HEK293 (cell line): ENCODE measurements at regions not wholly inside any gene's neighbourhood (a gene's known extent, or its start where the extent isn't known, plus 50 kb on each side); places are given as distances from the start of the nearest gene placed in this dataset.

ENCODE experiments used
- CTCF ChIA-PET: fragments of 350-600 bp; formaldehyde crosslinking; extraction: SDS; loops from one replicate; lab custom pipeline; 2021; ENCODE audit warnings: antibody characterized with exemption; lab: Yijun Ruan, JAX
- POLR2A ChIA-PET: fragments of 300-600 bp; formaldehyde crosslinking; extraction: SDS; loops from one replicate; lab custom pipeline; 2020; ENCODE audit warnings: antibody characterized with exemption, inconsistent platforms; lab: Yijun Ruan, JAX
- H3K27ac ChIP-seq: fragments of 200-500 bp; sonication (Bioruptor generic); 2 replicates; pipeline ENCODE4 v1.5.1; 2014; ENCODE audit warnings: low read depth, low read length, control low read depth, inconsistent platforms; ENCODE audit errors: extremely low read depth
- H3K36me3 ChIP-seq, 2 experiments: fragments of 200-500 bp in 1 of 2; sonication (Bioruptor generic) in 1 of 2; 1 replicate in 1 of 2; 2 replicates in 1 of 2; pipeline ENCODE4 v1.5.1; 2014 to 2017; ENCODE audit warnings: inconsistent platforms in 2 of 2, low read length in 2 of 2; ENCODE audit not compliant: control insufficient read depth in 2 of 2, insufficient read depth in 1 of 2
- H3K4me1 ChIP-seq: fragments of 200-500 bp; sonication (Bioruptor generic); 2 replicates; pipeline ENCODE4 v1.5.1; 2014; ENCODE audit warnings: mild to moderate bottlenecking, low read length, inconsistent platforms; ENCODE audit not compliant: control insufficient read depth, insufficient read depth
- H3K4me3 ChIP-seq: 2 replicates; pipeline ENCODE4 v1.5.1; 2011; ENCODE audit warnings: low read depth, mild to moderate bottlenecking, control low read depth, low read length, moderate library complexity
- H3K9me3 ChIP-seq: fragments of 200-500 bp; sonication (Bioruptor generic); 2 replicates; pipeline ENCODE4 v1.5.1; 2014; ENCODE audit warnings: low read depth, low read length, inconsistent platforms; ENCODE audit not compliant: control insufficient read depth, insufficient read depth
- BCL11A ChIP-seq: fragments of 450-650 bp; formaldehyde crosslinking; IDR thresholded peaks from 2 replicates; pipeline ENCODE4 v1.5.1; 2016; ENCODE audit warnings: low read depth, missing biosample characterization, missing genetic modification characterization
- BCL11B ChIP-seq: fragments of 450-650 bp; formaldehyde crosslinking; IDR thresholded peaks from 2 replicates; pipeline ENCODE4 v1.5.1; 2016; ENCODE audit warnings: low read depth, missing biosample characterization, missing genetic modification characterization
- FEZF1 ChIP-seq: fragments of 450-650 bp; formaldehyde crosslinking; IDR thresholded peaks from 2 replicates; pipeline ENCODE4 v1.5.1; 2016; ENCODE audit warnings: missing biosample characterization, missing genetic modification characterization
- KLF1 ChIP-seq: fragments of 450-650 bp; formaldehyde crosslinking; IDR thresholded peaks from 2 replicates; pipeline ENCODE4 v1.5.1; 2016; ENCODE audit warnings: missing biosample characterization, missing genetic modification characterization
- KLF7 ChIP-seq: fragments of 450-650 bp; formaldehyde crosslinking; IDR thresholded peaks from 2 replicates; pipeline ENCODE4 v1.5.1; 2016; ENCODE audit warnings: missing biosample characterization, missing genetic modification characterization, borderline replicate concordance
- SP3 ChIP-seq: fragments of 450-650 bp; formaldehyde crosslinking; IDR thresholded peaks from 2 replicates; pipeline ENCODE4 v1.5.1; 2016; ENCODE audit warnings: missing biosample characterization, missing genetic modification characterization
- ZBTB20 ChIP-seq: fragments of 450-650 bp; formaldehyde crosslinking; IDR thresholded peaks from 2 replicates; pipeline ENCODE4 v1.5.1; 2016; ENCODE audit warnings: missing biosample characterization, missing genetic modification characterization
- ZNF133 ChIP-seq: fragments of 450-650 bp; formaldehyde crosslinking; IDR thresholded peaks from 2 replicates; pipeline ENCODE4 v1.5.1; 2016; ENCODE audit warnings: missing biosample characterization, missing genetic modification characterization
- ZNF157 ChIP-seq: fragments of 450-650 bp; formaldehyde crosslinking; IDR thresholded peaks from 2 replicates; pipeline ENCODE4 v1.5.1; 2016; ENCODE audit warnings: missing biosample characterization, missing genetic modification characterization
- ZNF184 ChIP-seq: fragments of 450-650 bp; IDR thresholded peaks from 2 replicates; pipeline ENCODE4 v1.5.1; 2018; ENCODE audit warnings: missing biosample characterization, mild to moderate bottlenecking, missing genetic modification characterization
- ZNF24 ChIP-seq: fragments of 450-650 bp; formaldehyde crosslinking; IDR thresholded peaks from 2 replicates; pipeline ENCODE4 v1.5.1; 2016; ENCODE audit warnings: missing biosample characterization, missing genetic modification characterization
- ZNF311 ChIP-seq: fragments of 450-650 bp; formaldehyde crosslinking; IDR thresholded peaks from 2 replicates; pipeline ENCODE4 v1.5.1; 2017; ENCODE audit warnings: missing biosample characterization, missing genetic modification characterization, borderline replicate concordance
- ZNF664 ChIP-seq: fragments of 450-650 bp; formaldehyde crosslinking; IDR thresholded peaks from 2 replicates; pipeline ENCODE4 v1.5.1; 2016; ENCODE audit warnings: missing biosample characterization, missing genetic modification characterization
- ZNF670 ChIP-seq: fragments of 450-650 bp; formaldehyde crosslinking; IDR thresholded peaks from 2 replicates; pipeline ENCODE4 v1.5.1; 2016; ENCODE audit warnings: missing biosample characterization, missing genetic modification characterization, low read depth
- ZNF76 ChIP-seq: fragments of 450-650 bp; formaldehyde crosslinking; IDR thresholded peaks from 2 replicates; pipeline ENCODE4; 2016; ENCODE audit warnings: low read depth, missing biosample characterization, missing genetic modification characterization, borderline replicate concordance
- ZNF837 ChIP-seq: fragments of 450-650 bp; formaldehyde crosslinking; IDR thresholded peaks from 2 replicates; pipeline ENCODE4 v1.5.1; 2016; ENCODE audit warnings: missing biosample characterization, missing genetic modification characterization
- ZSCAN16 ChIP-seq: fragments of 450-650 bp; formaldehyde crosslinking; IDR thresholded peaks from 2 replicates; pipeline ENCODE4 v1.5.1; 2016; ENCODE audit warnings: missing biosample characterization, missing genetic modification characterization
- TF ChIP-seq, protein P1 (sequence below): fragments of 450-650 bp; formaldehyde crosslinking; IDR thresholded peaks from 2 replicates; pipeline ENCODE4 v1.5.1; 2016; ENCODE audit warnings: missing biosample characterization, missing genetic modification characterization
- TF ChIP-seq, protein P2 (sequence below): fragments of 450-650 bp; formaldehyde crosslinking; IDR thresholded peaks from 2 replicates; pipeline ENCODE4 v1.5.1; 2016; ENCODE audit warnings: missing biosample characterization, missing genetic modification characterization
- TF ChIP-seq, protein P3 (sequence below): fragments of 450-650 bp; formaldehyde crosslinking; IDR thresholded peaks from 2 replicates; pipeline ENCODE4 v1.5.1; 2016; ENCODE audit warnings: missing biosample characterization, missing genetic modification characterization
- TF ChIP-seq, protein P4 (sequence below): fragments of 450-650 bp; formaldehyde crosslinking; IDR thresholded peaks from 2 replicates; pipeline ENCODE4 v1.5.1; 2016; ENCODE audit warnings: missing biosample characterization, missing genetic modification characterization
- TF ChIP-seq, protein P5 (sequence below): fragments of 450-650 bp; formaldehyde crosslinking; IDR thresholded peaks from 2 replicates; pipeline ENCODE4 v1.5.1; 2016; ENCODE audit warnings: missing biosample characterization, missing genetic modification characterization, low read depth
- TF ChIP-seq, protein P6 (sequence below): fragments of 450-650 bp; formaldehyde crosslinking; IDR thresholded peaks from 2 replicates; pipeline ENCODE4 v1.5.0; 2017; ENCODE audit warnings: missing biosample characterization, missing genetic modification characterization, borderline replicate concordance

DNA sequence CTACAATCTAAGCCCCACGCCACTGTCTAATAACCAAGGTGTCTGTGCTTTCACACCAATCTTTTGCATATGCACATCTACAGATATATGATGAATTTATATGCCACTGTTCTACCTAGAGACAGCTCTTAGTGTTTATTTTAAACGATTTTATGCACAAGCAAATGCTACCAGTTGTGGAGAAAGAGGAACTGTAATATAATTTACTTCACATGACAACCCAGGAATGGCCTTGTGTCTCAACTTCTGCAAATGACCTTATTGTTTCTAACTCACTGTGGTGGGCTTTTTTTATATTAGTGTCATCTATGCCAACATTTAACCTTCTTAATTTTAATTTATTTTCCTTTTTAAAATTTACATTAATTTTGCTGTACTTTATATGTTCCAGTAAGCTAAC, 531.1 kb upstream of the TLE4 start:
- Histone ChIP-seq H3K36me3 (no peaks in the 10 kb centered on the region), H3K9me3 (no peaks in the 10 kb centered on the region), H3K4me1 (no peaks in the 10 kb centered on the region), H3K27ac (no peak overlapping the region), H3K4me3 (no peak overlapping the region)
- ChIA-PET POLR2A (no interaction called here), CTCF (no interaction called here)
- TF ChIP-seq ZNF837 (tag by site-specific recombination) (no peak), FEZF1 (tag by site-specific recombination) (no peak), ZNF133 (no peak)
- TF ChIP-seq, protein P1, sequence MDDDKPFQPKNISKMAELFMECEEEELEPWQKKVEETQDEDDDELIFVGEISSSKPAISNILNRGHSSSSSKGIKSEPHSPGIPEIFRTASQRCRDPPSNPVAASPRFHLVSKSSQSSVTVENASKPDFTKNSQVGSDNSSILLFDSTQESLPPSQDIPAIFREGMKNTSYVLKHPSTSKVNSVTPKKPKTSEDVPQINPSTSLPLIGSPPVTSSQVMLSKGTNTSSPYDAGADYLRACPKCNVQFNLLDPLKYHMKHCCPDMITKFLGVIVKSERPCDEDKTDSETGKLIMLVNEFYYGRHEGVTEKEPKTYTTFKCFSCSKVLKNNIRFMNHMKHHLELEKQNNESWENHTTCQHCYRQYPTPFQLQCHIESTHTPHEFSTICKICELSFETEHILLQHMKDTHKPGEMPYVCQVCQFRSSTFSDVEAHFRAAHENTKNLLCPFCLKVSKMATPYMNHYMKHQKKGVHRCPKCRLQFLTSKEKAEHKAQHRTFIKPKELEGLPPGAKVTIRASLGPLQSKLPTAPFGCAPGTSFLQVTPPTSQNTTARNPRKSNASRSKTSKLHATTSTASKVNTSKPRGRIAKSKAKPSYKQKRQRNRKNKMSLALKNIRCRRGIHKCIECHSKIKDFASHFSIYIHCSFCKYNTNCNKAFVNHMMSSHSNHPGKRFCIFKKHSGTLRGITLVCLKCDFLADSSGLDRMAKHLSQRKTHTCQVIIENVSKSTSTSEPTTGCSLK (tag by site-specific recombination), result no peak

DNA sequence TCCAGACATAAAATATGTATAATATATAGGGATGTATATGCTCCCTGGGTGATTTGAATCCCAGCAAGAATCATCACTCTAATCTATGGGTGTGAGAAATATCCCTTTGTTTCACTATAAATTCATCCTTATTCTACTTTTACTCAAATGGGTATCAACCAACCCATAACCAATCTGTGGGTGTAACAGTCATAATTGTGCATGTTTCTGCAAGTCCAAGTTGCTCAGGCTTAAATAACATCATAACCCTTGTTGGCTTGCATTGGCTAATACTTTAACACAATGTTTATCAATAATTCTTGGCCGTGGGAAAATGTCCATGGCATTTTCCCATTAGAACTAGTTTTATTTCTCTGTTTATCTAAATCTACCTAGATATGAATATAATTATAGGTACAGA, 530.5 kb upstream of the TLE4 start:
- H3K4me3 ChIP-seq, result no peak overlapping the region
- no peaks in the 10 kb centered on the region for H3K9me3 ChIP-seq
- H3K4me1 ChIP-seq, result no peaks in the 10 kb centered on the region
- no peak overlapping the region for H3K27ac ChIP-seq
- TF ChIP-seq KLF1 (tag by site-specific recombination) (no peak), ZNF24 (no peak), ZNF664 (tag by site-specific recombination) (no peak), ZNF311 (tag by site-specific recombination) (no peak), KLF7 (no peak), ZNF157 (no peak), ZBTB20 (tag by site-specific recombination) (no peak), BCL11B (no peak), BCL11A (tag by site-specific recombination) (no peak)
- TF ChIP-seq, protein P2, sequence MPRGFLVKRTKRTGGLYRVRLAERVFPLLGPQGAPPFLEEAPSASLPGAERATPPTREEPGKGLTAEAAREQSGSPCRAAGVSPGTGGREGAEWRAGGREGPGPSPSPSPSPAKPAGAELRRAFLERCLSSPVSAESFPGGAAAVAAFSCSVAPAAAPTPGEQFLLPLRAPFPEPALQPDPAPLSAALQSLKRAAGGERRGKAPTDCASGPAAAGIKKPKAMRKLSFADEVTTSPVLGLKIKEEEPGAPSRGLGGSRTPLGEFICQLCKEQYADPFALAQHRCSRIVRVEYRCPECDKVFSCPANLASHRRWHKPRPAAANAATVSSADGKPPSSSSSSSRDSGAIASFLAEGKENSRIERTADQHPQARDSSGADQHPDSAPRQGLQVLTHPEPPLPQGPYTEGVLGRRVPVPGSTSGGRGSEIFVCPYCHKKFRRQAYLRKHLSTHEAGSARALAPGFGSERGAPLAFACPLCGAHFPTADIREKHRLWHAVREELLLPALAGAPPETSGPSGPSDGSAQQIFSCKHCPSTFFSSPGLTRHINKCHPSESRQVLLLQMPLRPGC (tag by site-specific recombination), result no peak
- TF ChIP-seq, protein P3, sequence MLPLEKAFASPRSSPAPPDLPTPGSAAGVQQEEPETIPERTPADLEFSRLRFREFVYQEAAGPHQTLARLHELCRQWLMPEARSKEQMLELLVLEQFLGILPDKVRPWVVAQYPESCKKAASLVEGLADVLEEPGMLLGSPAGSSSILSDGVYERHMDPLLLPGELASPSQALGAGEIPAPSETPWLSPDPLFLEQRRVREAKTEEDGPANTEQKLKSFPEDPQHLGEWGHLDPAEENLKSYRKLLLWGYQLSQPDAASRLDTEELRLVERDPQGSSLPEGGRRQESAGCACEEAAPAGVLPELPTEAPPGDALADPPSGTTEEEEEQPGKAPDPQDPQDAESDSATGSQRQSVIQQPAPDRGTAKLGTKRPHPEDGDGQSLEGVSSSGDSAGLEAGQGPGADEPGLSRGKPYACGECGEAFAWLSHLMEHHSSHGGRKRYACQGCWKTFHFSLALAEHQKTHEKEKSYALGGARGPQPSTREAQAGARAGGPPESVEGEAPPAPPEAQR, result no peak
- TF ChIP-seq, protein P4, sequence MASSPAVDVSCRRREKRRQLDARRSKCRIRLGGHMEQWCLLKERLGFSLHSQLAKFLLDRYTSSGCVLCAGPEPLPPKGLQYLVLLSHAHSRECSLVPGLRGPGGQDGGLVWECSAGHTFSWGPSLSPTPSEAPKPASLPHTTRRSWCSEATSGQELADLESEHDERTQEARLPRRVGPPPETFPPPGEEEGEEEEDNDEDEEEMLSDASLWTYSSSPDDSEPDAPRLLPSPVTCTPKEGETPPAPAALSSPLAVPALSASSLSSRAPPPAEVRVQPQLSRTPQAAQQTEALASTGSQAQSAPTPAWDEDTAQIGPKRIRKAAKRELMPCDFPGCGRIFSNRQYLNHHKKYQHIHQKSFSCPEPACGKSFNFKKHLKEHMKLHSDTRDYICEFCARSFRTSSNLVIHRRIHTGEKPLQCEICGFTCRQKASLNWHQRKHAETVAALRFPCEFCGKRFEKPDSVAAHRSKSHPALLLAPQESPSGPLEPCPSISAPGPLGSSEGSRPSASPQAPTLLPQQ (tag by site-specific recombination), result no peak
- TF ChIP-seq, all 188 proteins: peak for 0
- CTCF ChIA-PET, result no interaction called here
- POLR2A ChIA-PET, result no interaction called here
- H3K36me3 ChIP-seq, result no peaks in the 10 kb centered on the region

DNA sequence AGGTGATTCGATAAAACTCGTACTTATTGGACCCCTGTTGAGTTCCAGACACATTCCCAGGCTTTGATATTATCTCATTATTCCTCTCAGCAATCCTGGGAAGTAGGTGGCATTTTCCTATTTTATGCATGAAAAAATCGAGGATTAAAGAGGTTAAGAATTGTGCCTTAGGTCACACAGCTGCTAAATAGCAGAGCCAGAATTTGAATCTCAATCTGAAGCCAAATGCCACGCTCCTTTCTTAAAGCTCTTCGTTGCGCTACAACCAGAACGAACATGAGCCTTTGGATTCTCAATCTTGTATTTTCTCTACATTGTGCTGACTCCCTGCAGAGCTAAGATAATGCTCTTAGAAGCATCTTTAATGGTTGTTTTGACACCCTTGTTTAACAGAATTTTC, 527.8 kb upstream of the TLE4 start:
- Histone ChIP-seq H3K27ac (no peak overlapping the region), H3K9me3 (no peaks in the 10 kb centered on the region), H3K4me3 (no peak overlapping the region), H3K4me1 (no peaks in the 10 kb centered on the region), H3K36me3 (no peaks in the 10 kb centered on the region)
- ChIA-PET POLR2A (no interaction called here), CTCF (no interaction called here)
- TF ChIP-seq, protein P5, sequence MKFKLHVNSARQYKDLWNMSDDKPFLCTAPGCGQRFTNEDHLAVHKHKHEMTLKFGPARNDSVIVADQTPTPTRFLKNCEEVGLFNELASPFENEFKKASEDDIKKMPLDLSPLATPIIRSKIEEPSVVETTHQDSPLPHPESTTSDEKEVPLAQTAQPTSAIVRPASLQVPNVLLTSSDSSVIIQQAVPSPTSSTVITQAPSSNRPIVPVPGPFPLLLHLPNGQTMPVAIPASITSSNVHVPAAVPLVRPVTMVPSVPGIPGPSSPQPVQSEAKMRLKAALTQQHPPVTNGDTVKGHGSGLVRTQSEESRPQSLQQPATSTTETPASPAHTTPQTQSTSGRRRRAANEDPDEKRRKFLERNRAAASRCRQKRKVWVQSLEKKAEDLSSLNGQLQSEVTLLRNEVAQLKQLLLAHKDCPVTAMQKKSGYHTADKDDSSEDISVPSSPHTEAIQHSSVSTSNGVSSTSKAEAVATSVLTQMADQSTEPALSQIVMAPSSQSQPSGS (tag by site-specific recombination), result no peak
- no peak for TF ChIP-seq ZNF184
- no peak for TF ChIP-seq ZSCAN16
- TF ChIP-seq ZNF670 (tag by site-specific recombination), result no peak
- TF ChIP-seq, protein P6, sequence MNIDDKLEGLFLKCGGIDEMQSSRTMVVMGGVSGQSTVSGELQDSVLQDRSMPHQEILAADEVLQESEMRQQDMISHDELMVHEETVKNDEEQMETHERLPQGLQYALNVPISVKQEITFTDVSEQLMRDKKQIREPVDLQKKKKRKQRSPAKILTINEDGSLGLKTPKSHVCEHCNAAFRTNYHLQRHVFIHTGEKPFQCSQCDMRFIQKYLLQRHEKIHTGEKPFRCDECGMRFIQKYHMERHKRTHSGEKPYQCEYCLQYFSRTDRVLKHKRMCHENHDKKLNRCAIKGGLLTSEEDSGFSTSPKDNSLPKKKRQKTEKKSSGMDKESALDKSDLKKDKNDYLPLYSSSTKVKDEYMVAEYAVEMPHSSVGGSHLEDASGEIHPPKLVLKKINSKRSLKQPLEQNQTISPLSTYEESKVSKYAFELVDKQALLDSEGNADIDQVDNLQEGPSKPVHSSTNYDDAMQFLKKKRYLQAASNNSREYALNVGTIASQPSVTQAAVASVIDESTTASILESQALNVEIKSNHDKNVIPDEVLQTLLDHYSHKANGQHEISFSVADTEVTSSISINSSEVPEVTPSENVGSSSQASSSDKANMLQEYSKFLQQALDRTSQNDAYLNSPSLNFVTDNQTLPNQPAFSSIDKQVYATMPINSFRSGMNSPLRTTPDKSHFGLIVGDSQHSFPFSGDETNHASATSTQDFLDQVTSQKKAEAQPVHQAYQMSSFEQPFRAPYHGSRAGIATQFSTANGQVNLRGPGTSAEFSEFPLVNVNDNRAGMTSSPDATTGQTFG (tag by site-specific recombination), result no peak
- no peak for TF ChIP-seq SP3
- no peak for TF ChIP-seq ZNF76
